ENCODE measurements at regions not wholly inside any gene's neighbourhood (a gene's known extent, or its start where the extent isn't known, plus 50 kb on each side); places are given as distances from the start of the nearest gene placed in this dataset.

- H3K4me3 Mint-ChIP-seq, result no peak overlapping the region
- H3K36me3 Mint-ChIP-seq, result no peaks in the 10 kb centered on the region
- no peaks in the 10 kb centered on the region for H3K79me2 ChIP-seq (ENCODE audit: low read depth)
- H3K36me3 ChIP-seq, result no peaks in the 10 kb centered on the region
- no peaks in the 10 kb centered on the region for H3K9me3 Mint-ChIP-seq
- no peaks in the 10 kb centered on the region for H4K20me1 ChIP-seq (ENCODE audit: low read depth)
- TF ChIP-seq EZH2 (IDR thresholded peaks at IDR 0.05) (no peak), CTCF (IDR thresholded peaks at IDR 0.05) (no peak), EZH2phosphoT487 (IDR thresholded peaks at IDR 0.05) (no peak)
- H3K4me1 Mint-ChIP-seq, result no peaks in the 10 kb centered on the region
- H3K27ac Mint-ChIP-seq, result no peak overlapping the region
- no peaks in the 10 kb centered on the region for H3K9me3 ChIP-seq (ENCODE audit: low read depth)
- H3K4me1 ChIP-seq, result no peaks in the 10 kb centered on the region
- H3K4me2 ChIP-seq, result no peak overlapping the region
- H3K4me3 ChIP-seq, result no peak overlapping the region
- H3K27me3 ChIP-seq, result no peaks in the 10 kb centered on the region
- no peak for DNase-seq (ENCODE audit: low spot score)
- H3F3A ChIP-seq (ENCODE audit: low read depth), result no peaks in the 10 kb centered on the region
- no peaks in the 10 kb centered on the region for H3K27me3 Mint-ChIP-seq (ENCODE audit: insufficient read depth, low read depth)
- no peak overlapping the region for H2AFZ ChIP-seq (replicated peaks)
- no peak overlapping the region for H3K27ac ChIP-seq
- H3K9ac ChIP-seq, result no peak overlapping the region
Measured at GRCh38 chr4:31026256-31026655, 306.1 kb downstream of the PCDH7 start.

GRCh38 chr4:31034550-31034949 lies 314.4 kb downstream of the PCDH7 start:
- no peaks in the 10 kb centered on the region for H3K9me3 Mint-ChIP-seq
- Histone ChIP-seq H3K4me1 (no peaks in the 10 kb centered on the region), H2AFZ (replicated peaks) (no peak overlapping the region), H3K9me3 (ENCODE audit: low read depth) (no peaks in the 10 kb centered on the region), H3K36me3 (no peaks in the 10 kb centered on the region), H4K20me1 (ENCODE audit: low read depth) (no peaks in the 10 kb centered on the region), H3K27ac (no peak overlapping the region), H3K4me3 (no peak overlapping the region), H3K79me2 (ENCODE audit: low read depth) (no peaks in the 10 kb centered on the region), H3F3A (ENCODE audit: low read depth) (no peaks in the 10 kb centered on the region), H3K4me2 (no peak overlapping the region), H3K27me3 (no peaks in the 10 kb centered on the region), H3K9ac (no peak overlapping the region)
- TF ChIP-seq EZH2 (IDR thresholded peaks at IDR 0.05) (no peak), EZH2phosphoT487 (IDR thresholded peaks at IDR 0.05) (no peak), CTCF (IDR thresholded peaks at IDR 0.05) (no peak)
- no peaks in the 10 kb centered on the region for H3K4me1 Mint-ChIP-seq
- no peak overlapping the region for H3K4me3 Mint-ChIP-seq
- DNase-seq (ENCODE audit: low spot score), result no peak
- no peak overlapping the region for H3K27ac Mint-ChIP-seq
- no peaks in the 10 kb centered on the region for H3K36me3 Mint-ChIP-seq
- no peaks in the 10 kb centered on the region for H3K27me3 Mint-ChIP-seq (ENCODE audit: insufficient read depth, low read depth)

- TF ChIP-seq CTCF (IDR thresholded peaks at IDR 0.05), result no peak
- no peak for TF ChIP-seq EZH2 (IDR thresholded peaks at IDR 0.05)
- TF ChIP-seq EZH2phosphoT487 (IDR thresholded peaks at IDR 0.05), result no peak
- H3F3A ChIP-seq (ENCODE audit: low read depth), result no peaks in the 10 kb centered on the region
- no peaks in the 10 kb centered on the region for H3K27me3 Mint-ChIP-seq (ENCODE audit: insufficient read depth, low read depth)
- H2AFZ ChIP-seq (replicated peaks), result no peak overlapping the region
- H3K9me3 Mint-ChIP-seq, result no peaks in the 10 kb centered on the region
- H3K27ac Mint-ChIP-seq, result no peak overlapping the region
- no peaks in the 10 kb centered on the region for H3K4me1 Mint-ChIP-seq
- no peak for DNase-seq (ENCODE audit: low spot score)
- peaks cover 4% of the 10 kb centered on the region for H3K4me1 ChIP-seq
- no peaks in the 10 kb centered on the region for H3K79me2 ChIP-seq (ENCODE audit: low read depth)
- no peaks in the 10 kb centered on the region for H3K36me3 ChIP-seq
- H4K20me1 ChIP-seq (ENCODE audit: low read depth), result no peaks in the 10 kb centered on the region
- H3K4me2 ChIP-seq, result no peak overlapping the region
- no peak overlapping the region for H3K4me3 ChIP-seq
- no peak overlapping the region for H3K4me3 Mint-ChIP-seq
- no peak overlapping the region for H3K9ac ChIP-seq
- no peaks in the 10 kb centered on the region for H3K36me3 Mint-ChIP-seq
- H3K27ac ChIP-seq, result no peak overlapping the region
- no peaks in the 10 kb centered on the region for H3K9me3 ChIP-seq (ENCODE audit: low read depth)
- no peaks in the 10 kb centered on the region for H3K27me3 ChIP-seq
Measured at GRCh38 chr4:31035761-31036160, 315.6 kb downstream of the PCDH7 start.

GRCh38 chr4:31037703-31038102 lies 317.5 kb downstream of the PCDH7 start:
- Histone ChIP-seq H3K79me2 (ENCODE audit: low read depth) (no peaks in the 10 kb centered on the region), H3K36me3 (no peaks in the 10 kb centered on the region), H3F3A (ENCODE audit: low read depth) (peaks cover 12% of the 10 kb centered on the region), H3K9me3 (ENCODE audit: low read depth) (no peaks in the 10 kb centered on the region), H4K20me1 (ENCODE audit: low read depth) (no peaks in the 10 kb centered on the region), H2AFZ (replicated peaks) (no peak overlapping the region), H3K27me3 (no peaks in the 10 kb centered on the region), H3K4me2 (no peak overlapping the region), H3K27ac (no peak overlapping the region), H3K4me1 (peaks cover 19% of the 10 kb centered on the region), H3K9ac (no peak overlapping the region), H3K4me3 (no peak overlapping the region)
- H3K9me3 Mint-ChIP-seq, result no peaks in the 10 kb centered on the region
- H3K36me3 Mint-ChIP-seq, result no peaks in the 10 kb centered on the region
- TF ChIP-seq EZH2phosphoT487 (IDR thresholded peaks at IDR 0.05) (no peak), CTCF (IDR thresholded peaks at IDR 0.05) (no peak), EZH2 (IDR thresholded peaks at IDR 0.05) (no peak)
- H3K27ac Mint-ChIP-seq, result no peak overlapping the region
- H3K4me3 Mint-ChIP-seq, result no peak overlapping the region
- H3K4me1 Mint-ChIP-seq, result no peaks in the 10 kb centered on the region
- DNase-seq (ENCODE audit: low spot score), result no peak
- no peaks in the 10 kb centered on the region for H3K27me3 Mint-ChIP-seq (ENCODE audit: insufficient read depth, low read depth)

Data from neural progenitor cell (in vitro differentiated cells).